ENCODE measurements at regions not wholly inside any gene's neighbourhood (a gene's known extent, or its start where the extent isn't known, plus 50 kb on each side); places are given as distances from the start of the nearest gene placed in this dataset.

DNA sequence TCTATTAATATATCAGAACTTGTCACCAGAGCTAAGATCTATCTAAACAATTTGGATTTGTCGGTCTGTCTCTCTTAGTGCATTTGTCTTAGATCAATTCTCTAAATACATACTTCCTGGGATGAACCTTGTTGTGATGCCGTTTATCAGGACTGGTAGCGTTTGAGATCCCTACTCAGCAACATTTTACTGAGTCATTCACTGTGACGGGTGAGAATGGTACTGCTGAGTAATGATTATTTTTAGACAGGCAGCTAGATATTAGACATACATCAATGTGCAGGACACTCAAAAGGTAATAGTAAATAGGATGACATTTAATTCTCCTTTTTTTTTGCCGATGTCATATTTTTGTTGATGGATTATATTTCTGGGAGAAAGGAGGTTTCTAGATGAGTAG is 209.0 kb downstream of the CSNK1G3 start:
- no peak overlapping the region for H3K9ac ChIP-seq (replicated peaks; ENCODE audit: extremely low read depth, insufficient read depth, low read length)
- FAIRE-seq = no peak
- no peak overlapping the region for H2AFZ ChIP-seq (ENCODE audit: low read depth, low read length)
- no peaks in the 10 kb centered on the region for H3K9me3 ChIP-seq (replicated peaks; ENCODE audit: control insufficient read depth, insufficient read depth, low read length)
- no peak overlapping the region for H3K4me2 ChIP-seq (ENCODE audit: insufficient read depth, low read length)
- no TSS peak for BruUV-seq (replicated peaks)
- ChIA-PET CTCF (interaction anchor here (0.8 to 1.5 kb wide), 3 partner anchors 12 to 27 kb away, joined by 3 to 4 read pairs (median 3); no protein-coding TSS in a partner anchor), POLR2A (no interaction called here)
- H3K9me1 ChIP-seq (replicated peaks; ENCODE audit: control insufficient read depth, extremely low read depth, insufficient read depth, low read length) = no peaks in the 10 kb centered on the region
- dilution Hi-C loops (cut with MboI; ENCODE audit: extremely low pct_ligation_motif_present, low sequenced_read_pairs) = no loop called here
- H3K27me3 ChIP-seq (ENCODE audit: control insufficient read depth in 2 of 2, insufficient read depth in 2 of 2, low read length in 2 of 2) = no peaks in the 10 kb centered on the region
- no peak overlapping the region for H3K27ac ChIP-seq (ENCODE audit: insufficient read depth, low read depth, low read length)
- intact Hi-C loops (cut with micrococcal nuclease) = no loop called here
- H3K79me2 ChIP-seq (ENCODE audit: control insufficient read depth, insufficient read depth, low read length) = no peaks in the 10 kb centered on the region
- H4K20me1 ChIP-seq (replicated peaks; ENCODE audit: control insufficient read depth, extremely low read depth, insufficient read depth, low read length) = no peaks in the 10 kb centered on the region
- no peak for DNase-seq (ENCODE audit: low read depth, low spot score)
- no peaks in the 10 kb centered on the region for H3K36me3 ChIP-seq (ENCODE audit: control insufficient read depth in 2 of 2, extremely low read depth in 1 of 2, insufficient read depth in 2 of 2, low read length in 2 of 2)
- no peak overlapping the region for H3K4me3 ChIP-seq (replicated peaks in 1 of 3; ENCODE audit: insufficient read depth in 1 of 3, low read depth in 1 of 3, low read length in 3 of 3)
- peaks cover 17% of the 10 kb centered on the region for H3K4me1 ChIP-seq (ENCODE audit: control insufficient read depth, extremely low read depth, insufficient read depth, low read length)
- no peak for TF ChIP-seq EZH2 (IDR thresholded peaks at IDR 0.05; ENCODE audit: borderline replicate concordance, low read depth, low read length, severe bottlenecking)
- no peak for TF ChIP-seq MYC (IDR thresholded peaks at IDR 0.05; ENCODE audit: low read depth, low read length)
- TF ChIP-seq GATA2 (IDR thresholded peaks at IDR 0.05; ENCODE audit: insufficient read depth, insufficient read length, low read depth, low read length) = no peak
- TF ChIP-seq, protein P1, sequence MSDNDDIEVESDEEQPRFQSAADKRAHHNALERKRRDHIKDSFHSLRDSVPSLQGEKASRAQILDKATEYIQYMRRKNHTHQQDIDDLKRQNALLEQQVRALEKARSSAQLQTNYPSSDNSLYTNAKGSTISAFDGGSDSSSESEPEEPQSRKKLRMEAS (IDR thresholded peaks at IDR 0.05; ENCODE audit: insufficient read depth, insufficient read length) = no peak
- no peak for TF ChIP-seq FOS (IDR thresholded peaks at IDR 0.05; ENCODE audit: borderline replicate concordance, insufficient read depth, low read length)
- TF ChIP-seq, protein P2, sequence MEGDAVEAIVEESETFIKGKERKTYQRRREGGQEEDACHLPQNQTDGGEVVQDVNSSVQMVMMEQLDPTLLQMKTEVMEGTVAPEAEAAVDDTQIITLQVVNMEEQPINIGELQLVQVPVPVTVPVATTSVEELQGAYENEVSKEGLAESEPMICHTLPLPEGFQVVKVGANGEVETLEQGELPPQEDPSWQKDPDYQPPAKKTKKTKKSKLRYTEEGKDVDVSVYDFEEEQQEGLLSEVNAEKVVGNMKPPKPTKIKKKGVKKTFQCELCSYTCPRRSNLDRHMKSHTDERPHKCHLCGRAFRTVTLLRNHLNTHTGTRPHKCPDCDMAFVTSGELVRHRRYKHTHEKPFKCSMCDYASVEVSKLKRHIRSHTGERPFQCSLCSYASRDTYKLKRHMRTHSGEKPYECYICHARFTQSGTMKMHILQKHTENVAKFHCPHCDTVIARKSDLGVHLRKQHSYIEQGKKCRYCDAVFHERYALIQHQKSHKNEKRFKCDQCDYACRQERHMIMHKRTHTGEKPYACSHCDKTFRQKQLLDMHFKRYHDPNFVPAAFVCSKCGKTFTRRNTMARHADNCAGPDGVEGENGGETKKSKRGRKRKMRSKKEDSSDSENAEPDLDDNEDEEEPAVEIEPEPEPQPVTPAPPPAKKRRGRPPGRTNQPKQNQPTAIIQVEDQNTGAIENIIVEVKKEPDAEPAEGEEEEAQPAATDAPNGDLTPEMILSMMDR (IDR thresholded peaks at IDR 0.05; ENCODE audit: extremely low read depth in 1 of 2, insufficient read depth in 1 of 2, low read depth in 1 of 2, low read length in 2 of 2) = no peak
- TF ChIP-seq POLR2A (IDR thresholded peaks at IDR 0.05; ENCODE audit: low read depth, low read length) = no peak

Measured in endothelial cell of umbilical vein (primary cell).